CD4-positive, alpha-beta T cell treated with Interleukin-17A for 1 hour (primary cell): ENCODE measurements at regions not wholly inside any gene's neighbourhood (a gene's known extent, or its start where the extent isn't known, plus 50 kb on each side); places are given as distances from the start of the nearest gene placed in this dataset.
"Not testable (repeated sequence)": the region's sequence is repeated elsewhere in the genome, so short reads cannot be mapped to it uniquely, and the experiment has no call there.

Experiments
- DNase-seq: peaks from one replicate; pipeline ENCODE4 v3.0.0-alpha.2; 2020

- not testable (repeated sequence) for DNase-seq
Measured at GRCh38 chr3:15996496-15996895, 178.0 kb upstream of the GALNT15 start.

- DNase-seq = no peak
Measured at GRCh38 chr3:15997274-15997943, 177.1 kb upstream of the GALNT15 start.

GRCh38 chr3:15998911-15999310 lies 175.6 kb upstream of the GALNT15 start:
- no peak for DNase-seq

- no peak for DNase-seq
Measured at GRCh38 chr3:16004812-16005211, 169.7 kb upstream of the GALNT15 start.

GRCh38 chr3:16011376-16011775 lies 163.1 kb upstream of the GALNT15 start:
- DNase-seq = no peak

- DNase-seq = no peak
Measured at GRCh38 chr3:16012086-16012485, 162.4 kb upstream of the GALNT15 start.

- DNase-seq = no peak
Measured at GRCh38 chr3:16013568-16013967, 160.9 kb upstream of the GALNT15 start.

- not testable (repeated sequence) for DNase-seq
Measured at GRCh38 chr3:16021801-16022200, 152.7 kb upstream of the GALNT15 start.

- not testable (repeated sequence) for DNase-seq
Measured at GRCh38 chr3:16023881-16024280, 150.6 kb upstream of the GALNT15 start.

- no peak for DNase-seq
Measured at GRCh38 chr3:16024548-16024947, 149.9 kb upstream of the GALNT15 start.

- DNase-seq = no peak
Measured at GRCh38 chr3:16026753-16027152, 147.7 kb upstream of the GALNT15 start.

- DNase-seq = no peak
Measured at GRCh38 chr3:16028604-16029003, 145.9 kb upstream of the GALNT15 start.

GRCh38 chr3:16030342-16030741 lies 144.1 kb upstream of the GALNT15 start:
- DNase-seq = no peak

- DNase-seq = no peak
Measured at GRCh38 chr3:16031434-16031833, 143.0 kb upstream of the GALNT15 start.

GRCh38 chr3:16033889-16034687 lies 140.4 kb upstream of the GALNT15 start:
- DNase-seq = no peak

GRCh38 chr3:16040991-16041390 lies 133.5 kb upstream of the GALNT15 start:
- DNase-seq = no peak

GRCh38 chr3:16048435-16049318 lies 125.8 kb upstream of the GALNT15 start:
- peak; percentile 59 for DNase-seq

GRCh38 chr3:16050641-16051467 lies 123.6 kb upstream of the GALNT15 start:
- DNase-seq = no peak

GRCh38 chr3:16051691-16052090 lies 122.8 kb upstream of the GALNT15 start:
- no peak for DNase-seq

GRCh38 chr3:16052964-16053363 lies 121.5 kb upstream of the GALNT15 start:
- no peak for DNase-seq

GRCh38 chr3:16053794-16054193 lies 120.7 kb upstream of the GALNT15 start:
- DNase-seq = no peak

- no peak for DNase-seq
Measured at GRCh38 chr3:16055606-16056211, 118.8 kb upstream of the GALNT15 start.
